ENCODE measurements at regions not wholly inside any gene's neighbourhood (a gene's known extent, or its start where the extent isn't known, plus 50 kb on each side); places are given as distances from the start of the nearest gene placed in this dataset.
"Not testable (repeated sequence)": the region's sequence is repeated elsewhere in the genome, so short reads cannot be mapped to it uniquely, and the experiment has no call there.

DNA sequence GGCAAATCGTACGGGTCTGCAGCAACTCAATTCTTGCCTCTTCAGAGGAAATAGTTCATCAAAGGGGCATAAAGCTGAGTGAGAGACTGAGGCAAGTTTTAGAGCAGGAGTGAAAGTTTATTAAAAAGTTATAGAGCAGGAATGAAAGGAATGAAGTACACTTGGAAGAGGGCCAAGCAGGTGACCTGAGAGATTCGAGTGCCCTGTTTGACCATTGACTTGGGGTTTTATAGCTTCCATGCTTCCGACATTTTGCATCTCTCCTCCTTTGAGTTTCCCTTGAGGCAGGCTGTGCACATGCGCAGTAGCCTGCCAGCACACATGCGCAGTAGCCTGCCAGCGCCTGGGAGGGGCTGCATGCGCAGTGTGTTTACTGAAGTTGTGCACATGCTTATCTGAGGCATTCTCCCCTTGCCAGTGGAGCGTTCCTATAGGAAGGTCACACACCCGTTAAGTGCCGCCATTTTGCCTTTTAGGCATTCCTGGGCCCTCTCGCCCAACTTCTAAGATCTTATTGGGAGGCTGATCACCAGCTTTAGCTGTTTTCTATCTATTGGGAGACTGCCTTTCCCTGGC is 265.5 kb upstream of the MGAT5 start:
- no peak for DNase-seq

- DNase-seq: no peak
Measured at GRCh38 chr2:133991606-133992168, 262.2 kb upstream of the MGAT5 start.

GRCh38 chr2:133992454-133992853 is 261.4 kb upstream of the MGAT5 start:
- DNase-seq: no peak

DNA sequence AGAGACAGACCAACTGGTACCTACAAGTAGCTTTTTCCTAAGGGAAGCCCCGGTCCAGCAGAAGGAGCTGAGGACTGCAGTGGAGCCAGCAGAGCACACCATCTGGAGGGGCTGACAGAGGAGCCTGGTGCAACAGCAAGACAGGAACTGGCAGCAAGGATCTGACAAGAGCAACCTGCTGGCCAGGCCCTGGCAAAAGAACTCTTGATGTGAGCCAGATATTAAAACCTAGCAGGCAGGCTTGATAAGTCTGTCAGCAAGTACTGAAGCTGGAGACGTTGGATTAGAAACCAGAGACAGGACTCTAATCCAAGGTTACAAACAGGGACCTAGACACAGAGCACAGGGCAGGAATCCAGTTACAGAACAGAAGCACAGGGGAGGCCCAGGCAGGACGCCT is 260.7 kb upstream of the MGAT5 start:
- no peak for DNase-seq

DNA sequence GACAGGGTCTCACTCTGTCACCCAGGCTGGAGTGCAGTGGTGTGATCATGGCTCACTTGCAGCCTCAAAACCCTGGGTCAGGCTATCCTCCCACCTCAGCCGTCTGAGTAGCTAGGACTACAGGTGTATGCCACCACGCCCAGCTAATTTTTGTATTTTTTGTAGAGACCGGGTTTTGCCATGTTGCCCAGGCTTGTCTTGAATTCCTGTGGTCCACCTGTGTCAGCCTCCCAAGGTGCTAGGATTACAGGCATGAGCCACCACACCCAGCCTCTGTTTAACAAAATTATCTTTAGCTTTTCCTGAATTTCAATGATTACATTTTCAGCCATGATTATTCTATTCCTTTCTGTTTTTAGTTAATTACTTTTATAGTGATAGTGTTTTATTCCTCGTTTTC is 255.1 kb upstream of the MGAT5 start:
- DNase-seq: not testable (repeated sequence)

- no peak for DNase-seq
Measured at GRCh38 chr2:134002391-134002790, 251.5 kb upstream of the MGAT5 start.

DNA sequence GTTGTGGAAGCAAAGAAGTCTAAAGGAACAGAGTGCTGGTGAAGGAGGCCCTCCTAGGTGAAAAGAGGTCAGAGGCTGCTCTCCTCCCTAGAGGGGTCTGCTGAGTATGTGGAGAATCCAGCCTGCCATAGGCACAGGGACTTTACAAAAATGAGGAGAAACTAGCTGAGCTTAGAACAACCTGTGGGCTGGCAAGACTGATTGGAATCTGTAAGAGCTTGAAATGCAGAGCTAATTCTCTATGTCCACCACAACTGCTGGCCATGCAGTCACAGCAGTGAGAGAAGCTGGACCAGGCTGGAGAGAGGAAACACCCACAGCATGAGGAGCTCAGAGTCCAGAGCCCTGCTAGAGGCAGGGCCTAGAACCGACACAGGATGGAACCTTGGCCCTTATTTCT is 251.0 kb upstream of the MGAT5 start:
- no peak for DNase-seq

GRCh38 chr2:134004467-134004866 is 249.4 kb upstream of the MGAT5 start:
- DNase-seq: no peak

DNA sequence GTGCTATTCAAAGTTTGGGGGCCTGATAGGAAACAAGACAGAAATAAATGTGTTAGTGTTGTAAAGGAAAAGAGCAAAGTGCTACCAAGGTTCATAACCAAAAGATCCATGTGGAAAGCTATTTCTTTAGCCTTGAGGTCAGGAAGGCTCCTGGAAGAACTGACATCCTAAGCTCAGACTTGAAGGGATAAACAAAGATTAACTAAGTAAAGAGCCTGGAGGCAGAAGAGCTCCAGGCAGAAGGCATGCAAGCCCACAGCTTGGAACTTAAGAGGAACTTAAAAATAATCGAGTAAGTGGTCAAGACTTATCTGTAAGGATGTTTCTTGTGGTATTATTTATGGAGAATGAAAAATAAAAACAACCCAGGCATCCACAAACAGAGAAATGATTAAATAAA is 245.0 kb upstream of the MGAT5 start:
- no peak for DNase-seq

- DNase-seq: no peak
Measured at GRCh38 chr2:134009440-134009839, 244.4 kb upstream of the MGAT5 start.

DNA sequence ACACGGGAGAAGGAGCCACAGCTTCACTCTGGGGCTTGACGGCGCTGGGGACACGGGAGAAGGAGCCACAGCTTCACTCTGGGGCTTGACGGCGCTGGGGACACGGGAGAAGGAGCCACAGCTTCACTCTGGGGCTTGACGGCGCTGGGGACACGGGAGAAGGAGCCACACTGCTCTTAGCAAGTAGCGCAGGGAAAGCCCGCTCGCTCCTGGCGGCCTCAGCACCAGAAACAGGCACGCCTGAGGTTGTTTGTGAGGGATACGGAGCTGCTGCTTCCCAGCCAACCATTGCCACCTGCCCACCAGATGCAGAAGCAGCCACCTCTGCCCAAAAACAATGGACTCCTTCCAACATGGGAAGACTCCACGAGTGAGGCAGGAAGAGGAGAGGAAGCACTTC is 244.0 kb upstream of the MGAT5 start:
- DNase-seq: not testable (repeated sequence)

- DNase-seq: no peak
Measured at GRCh38 chr2:134011936-134012586, 241.8 kb upstream of the MGAT5 start.

- no peak for DNase-seq
Measured at GRCh38 chr2:134014196-134014960, 239.5 kb upstream of the MGAT5 start.

GRCh38 chr2:134019871-134020270 is 234.0 kb upstream of the MGAT5 start:
- no peak for DNase-seq

GRCh38 chr2:134020608-134021007 is 233.3 kb upstream of the MGAT5 start:
- no peak for DNase-seq

GRCh38 chr2:134021830-134022524 is 231.9 kb upstream of the MGAT5 start:
- DNase-seq: no peak

DNA sequence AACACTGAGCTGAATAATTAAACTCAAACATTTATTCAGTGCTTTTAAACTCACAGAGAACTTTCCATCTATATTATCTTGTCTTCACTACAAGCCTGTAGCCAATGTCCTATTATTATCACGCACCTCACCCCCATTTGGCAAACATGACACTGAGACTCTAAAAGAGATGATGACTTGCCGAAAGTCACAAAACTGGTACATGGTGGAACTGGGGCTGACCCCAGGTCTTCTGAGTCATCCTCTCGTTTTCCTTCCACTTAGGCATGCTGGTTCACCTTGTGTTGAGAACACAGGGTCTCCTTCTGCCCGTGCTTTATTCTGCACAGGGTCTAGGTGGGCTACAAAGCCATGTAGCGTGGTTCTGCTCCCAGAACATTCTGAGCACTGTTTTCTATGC is 230.0 kb upstream of the MGAT5 start:
- DNase-seq: no peak

DNA sequence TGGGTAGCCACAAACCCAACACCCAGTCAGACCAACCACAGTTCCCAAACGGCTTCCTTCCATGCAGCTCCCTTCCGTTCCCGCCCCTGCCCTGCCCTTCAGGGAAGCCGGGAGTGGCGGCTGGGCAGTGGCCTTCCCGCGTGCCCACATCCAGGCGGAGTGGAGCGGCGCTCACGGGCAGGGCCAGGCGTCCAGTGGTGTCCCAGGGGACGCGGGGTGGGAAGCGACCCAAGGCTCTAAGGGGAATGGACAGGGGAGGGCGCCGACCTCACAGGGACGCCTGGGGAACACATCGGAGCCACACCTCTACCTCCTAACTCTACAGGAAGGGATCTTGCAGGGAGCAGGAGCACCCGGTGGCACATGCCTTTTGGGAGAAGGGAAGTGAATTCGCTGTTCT is 225.9 kb upstream of the MGAT5 start:
- DNase-seq: peak; percentile 29

DNA sequence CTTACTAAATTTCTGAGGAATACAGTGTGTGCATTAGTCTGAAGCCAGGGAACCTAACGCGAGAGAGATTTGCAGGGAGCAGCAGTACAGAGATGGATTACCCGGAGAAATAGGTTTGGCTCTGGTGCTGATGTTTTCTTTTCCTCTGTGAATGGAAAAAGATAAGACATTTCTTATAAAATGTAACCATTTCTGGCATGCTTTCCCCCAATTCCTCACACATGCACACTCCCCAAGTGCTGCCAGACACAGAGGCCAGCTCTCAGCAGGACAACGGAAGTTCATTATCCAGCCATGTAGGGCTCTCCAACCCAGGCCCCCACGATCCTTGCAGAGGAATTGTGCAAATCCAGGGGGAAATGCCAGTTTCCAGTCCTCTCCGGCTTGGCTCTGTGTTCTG is 224.5 kb upstream of the MGAT5 start:
- DNase-seq: no peak

- no peak for DNase-seq
Measured at GRCh38 chr2:134031539-134031938, 222.3 kb upstream of the MGAT5 start.

DNA sequence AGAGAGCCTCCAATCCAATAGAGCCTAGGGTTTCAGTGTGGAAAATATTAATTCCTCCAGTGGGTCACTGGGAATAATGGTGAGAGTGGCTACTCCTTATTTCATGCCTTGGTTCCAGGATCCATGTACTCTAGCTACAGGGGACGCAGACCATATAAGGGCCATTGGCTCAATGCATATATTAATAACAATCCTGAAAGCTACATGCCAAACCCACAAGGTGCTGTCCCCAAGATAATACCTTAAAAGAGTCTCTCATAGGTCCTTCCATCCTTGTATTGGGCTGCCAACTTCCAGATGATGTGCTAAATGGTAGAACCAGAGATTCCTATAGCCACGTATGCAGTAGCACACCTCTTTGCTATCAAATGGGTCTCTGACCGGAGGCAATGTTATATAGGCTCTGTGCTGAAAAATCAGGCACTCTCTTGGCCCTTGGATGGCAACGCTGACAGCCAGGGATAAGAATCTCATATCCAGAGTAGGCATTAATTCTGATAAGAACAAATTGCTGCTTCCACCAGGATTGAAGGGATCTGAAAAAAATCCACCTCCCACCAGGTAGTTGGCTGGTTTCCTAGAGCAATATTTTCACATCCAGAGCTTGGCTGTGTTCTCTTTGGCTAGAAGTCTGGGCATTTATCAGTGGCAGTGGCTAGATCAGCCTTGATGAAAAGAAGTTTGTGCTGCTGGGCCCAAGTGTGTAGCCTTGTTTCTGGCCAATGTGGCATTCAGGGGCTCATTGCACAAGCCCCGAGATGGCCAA is 218.1 kb upstream of the MGAT5 start:
- no peak for DNase-seq

DNA sequence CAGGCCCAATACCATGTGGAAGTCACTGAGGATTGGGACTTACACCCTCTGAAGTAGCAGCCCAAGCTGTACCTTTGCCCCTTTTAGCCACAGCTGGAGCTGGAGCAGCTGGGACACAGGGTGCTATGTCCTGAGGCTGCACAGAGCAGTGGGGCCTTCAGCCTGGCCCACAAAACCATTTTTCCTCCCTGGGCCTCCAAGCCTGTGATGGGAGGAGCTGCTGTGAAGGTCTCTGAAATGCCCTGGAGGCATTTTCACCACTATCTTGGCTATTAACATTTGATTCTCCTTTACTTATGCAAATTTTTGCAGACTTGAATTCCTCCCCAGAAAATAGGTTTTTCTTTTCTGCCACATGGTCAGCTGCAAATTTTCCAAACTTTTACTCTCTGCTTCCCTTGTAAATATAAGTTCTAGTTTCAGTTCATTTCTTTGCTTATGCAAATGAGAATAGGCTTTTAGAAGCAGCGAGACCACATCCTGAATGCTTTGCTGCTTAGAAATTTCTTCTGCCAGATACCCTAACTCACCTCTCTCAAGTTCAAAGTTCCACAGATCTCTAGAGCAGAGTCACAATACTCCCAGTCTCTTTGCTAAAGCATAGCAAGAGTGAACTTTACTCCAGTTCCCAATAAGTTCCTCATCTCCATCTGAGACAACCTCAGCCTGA is 213.8 kb upstream of the MGAT5 start:
- no peak for DNase-seq

Measured in right hindlimb (tissue), 1 donor.